IMR-90 (cell line): ENCODE measurements at regions not wholly inside any gene's neighbourhood (a gene's known extent, or its start where the extent isn't known, plus 50 kb on each side); places are given as distances from the start of the nearest gene placed in this dataset.

Source experiments
- BHLHE40 ChIP-seq: fragments of 150-350 bp; IDR thresholded peaks from 2 replicates; pipeline ENCODE4 v1.6.1; 2016; ENCODE audit warnings: mild to moderate bottlenecking, low read depth, low read length
- CEBPB ChIP-seq: IDR thresholded peaks from 2 replicates; pipeline ENCODE4 v1.6.1; 2012; ENCODE audit warnings: low read depth, low read length, improper control_type of control experiment
- CTCF ChIP-seq: conservative IDR thresholded peaks from 2 replicates; pipeline ENCODE4 v1.5.1; 2012; ENCODE audit warnings: mild to moderate bottlenecking, low read depth, low read length, improper control_type of control experiment
- ELK1 ChIP-seq: fragments of 150-350 bp; IDR thresholded peaks from 2 replicates; pipeline ENCODE4 v1.6.1; 2016; ENCODE audit warnings: low read depth, mild to moderate bottlenecking, low read length, moderate library complexity, borderline replicate concordance
- FOS ChIP-seq: fragments of 150-350 bp; IDR thresholded peaks from 2 replicates; pipeline ENCODE4 v1.6.1; 2016; ENCODE audit warnings: low read depth, low read length
- MAFK ChIP-seq: IDR thresholded peaks from 2 replicates; pipeline ENCODE4 v1.6.1; 2012; ENCODE audit warnings: low read depth, low read length, improper control_type of control experiment
- MAZ ChIP-seq: IDR thresholded peaks from 2 replicates; pipeline ENCODE4 v1.6.1; 2012; ENCODE audit warnings: low read depth, mild to moderate bottlenecking, low read length, improper control_type of control experiment, moderate library complexity, borderline replicate concordance
- MXI1 ChIP-seq: IDR thresholded peaks from 2 replicates; pipeline ENCODE4 v1.6.1; 2012; ENCODE audit warnings: low read depth, mild to moderate bottlenecking, low read length, moderate library complexity, borderline replicate concordance
- POLR2A ChIP-seq: IDR thresholded peaks from 2 replicates; pipeline ENCODE4 v1.6.1; 2012; ENCODE audit warnings: mild to moderate bottlenecking, low read depth, low read length
- RAD21 ChIP-seq: IDR thresholded peaks from 2 replicates; pipeline ENCODE4 v1.6.1; 2012; ENCODE audit warnings: low read length, improper control_type of control experiment
- RCOR1 ChIP-seq: IDR thresholded peaks from 2 replicates; pipeline ENCODE4 v1.6.1; 2012; ENCODE audit warnings: mild to moderate bottlenecking, low read length, improper control_type of control experiment; ENCODE audit not compliant: insufficient replicate concordance
- RFX5 ChIP-seq: IDR thresholded peaks from 2 replicates; pipeline ENCODE4 v1.8.0; 2012; ENCODE audit warnings: low read depth, mild to moderate bottlenecking, low read length, moderate library complexity
- SMC3 ChIP-seq: fragments of 150-350 bp; IDR thresholded peaks from 2 replicates; pipeline ENCODE4 v1.6.1; 2016; ENCODE audit warnings: low read depth, mild to moderate bottlenecking, antibody characterized with exemption, low read length, moderate library complexity
- USF2 ChIP-seq: fragments of 150-350 bp; IDR thresholded peaks from 2 replicates; pipeline ENCODE4 v1.6.1; 2017; ENCODE audit warnings: mild to moderate bottlenecking, antibody characterized with exemption, low read length, low read depth

GRCh38 chr5:87826507-87826906 is 413.8 kb upstream of the CCNH start:
- TF ChIP-seq ELK1 (no peak), CTCF (no peak), POLR2A (no peak), RCOR1 (no peak), BHLHE40 (no peak), FOS (no peak), RAD21 (no peak), RFX5 (no peak), SMC3 (no peak), CEBPB (no peak), USF2 (no peak), MAZ (no peak), MAFK (no peak), MXI1 (no peak)
